Loucy (cell line): ENCODE measurements at regions not wholly inside any gene's neighbourhood (a gene's known extent, or its start where the extent isn't known, plus 50 kb on each side); places are given as distances from the start of the nearest gene placed in this dataset.

Experiments used
- H2AFZ ChIP-seq: fragments of 200-600 bp; sonication (generic); 2 replicates; pipeline ENCODE4 v1.6.0; 2016; ENCODE audit warnings: antibody characterized with exemption, mild to moderate bottlenecking, low read length, moderate library complexity
- H3F3A ChIP-seq: fragments of 200-600 bp; 2 replicates; pipeline ENCODE4 v1.6.0; 2016; ENCODE audit warnings: antibody characterized with exemption, low read depth, mild to moderate bottlenecking
- H3K27me3 ChIP-seq: fragments of 200-600 bp; sonication (generic); 2 replicates; pipeline ENCODE4 v1.6.1; 2014; ENCODE audit warnings: low read length, mild to moderate bottlenecking; ENCODE audit not compliant: insufficient read depth, poor library complexity, severe bottlenecking
- H3K36me3 ChIP-seq: fragments of 200-600 bp; sonication (generic); 2 replicates; pipeline ENCODE4 v1.6.1; 2016; ENCODE audit warnings: low read length; ENCODE audit not compliant: insufficient read depth
- H3K4me1 ChIP-seq: fragments of 200-600 bp; sonication (generic); 2 replicates; pipeline ENCODE4 v1.5.1; 2014; ENCODE audit warnings: low read length, mild to moderate bottlenecking; ENCODE audit not compliant: insufficient read depth, poor library complexity, severe bottlenecking
- H3K4me2 ChIP-seq: fragments of 200-600 bp; sonication (generic); 2 replicates; pipeline ENCODE4 v1.6.0; 2014; ENCODE audit warnings: antibody characterized with exemption, low read length, low read depth, mild to moderate bottlenecking; ENCODE audit not compliant: poor library complexity, severe bottlenecking
- H3K4me3 ChIP-seq: fragments of 200-600 bp; sonication (generic); 2 replicates; pipeline ENCODE4 v1.5.1; 2014; ENCODE audit warnings: low read length, mild to moderate bottlenecking, mixed read lengths; ENCODE audit not compliant: poor library complexity, severe bottlenecking
- H3K79me2 ChIP-seq: fragments of 200-600 bp; sonication (generic); 2 replicates; pipeline ENCODE4 v1.6.1; 2014; ENCODE audit warnings: low read length; ENCODE audit not compliant: insufficient read depth
- H3K9ac ChIP-seq: fragments of 200-600 bp; sonication (generic); 2 replicates; pipeline ENCODE4 v1.6.0; 2014; ENCODE audit warnings: mild to moderate bottlenecking, low read depth, low read length, moderate library complexity; ENCODE audit not compliant: poor library complexity, severe bottlenecking
- H3K9me2 ChIP-seq: fragments of 200-600 bp; sonication (generic); replicated peaks from 2 replicates; pipeline ENCODE4 v1.6.1; 2016; ENCODE audit warnings: low read depth, low read length, mixed read lengths
- H3K9me3 ChIP-seq: fragments of 200-600 bp; sonication (generic); 2 replicates; pipeline ENCODE4 v1.6.1; 2014; ENCODE audit warnings: mild to moderate bottlenecking, antibody characterized with exemption, low read length, low read depth; ENCODE audit not compliant: insufficient read depth
- H4K20me1 ChIP-seq: fragments of 200-600 bp; sonication (generic); 2 replicates; pipeline ENCODE4 v1.6.0; 2014; ENCODE audit warnings: antibody characterized with exemption, low read length, mild to moderate bottlenecking; ENCODE audit not compliant: insufficient read depth, poor library complexity, severe bottlenecking
- CTCF ChIP-seq: fragments of 200-600 bp; sonication (generic); conservative IDR thresholded peaks from 2 replicates; pipeline ENCODE4 v1.5.1; 2014; ENCODE audit warnings: mild to moderate bottlenecking, antibody characterized with exemption, low read length
- EZH2phosphoT487 ChIP-seq: fragments of 200-600 bp; IDR thresholded peaks from 2 replicates; pipeline ENCODE4 v1.6.1; 2018; ENCODE audit warnings: antibody characterized with exemption, mild to moderate bottlenecking, moderate library complexity, borderline replicate concordance

DNA sequence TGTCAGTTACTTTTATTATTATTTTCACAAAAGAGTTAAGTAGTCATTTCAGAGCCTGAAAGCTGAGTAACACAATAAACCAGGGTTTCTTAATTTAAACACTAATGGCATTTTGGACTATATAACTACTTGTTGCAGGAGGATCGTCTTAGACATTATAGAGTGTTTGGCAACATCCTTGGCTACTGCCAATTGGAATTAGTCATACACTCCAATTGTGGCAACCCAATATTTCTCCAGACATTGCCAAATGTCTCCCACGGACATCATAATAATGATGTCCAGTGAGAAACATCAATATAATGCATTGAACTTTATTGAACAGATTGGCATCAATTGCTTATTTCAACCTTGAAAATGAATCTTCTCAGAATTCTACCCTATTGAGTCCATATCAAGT lies 441.9 kb upstream of the ADGRL4 start:
- no peaks in the 10 kb centered on the region for H3K4me1 ChIP-seq
- no peak overlapping the region for H3K4me2 ChIP-seq
- H3K9me3 ChIP-seq: no peaks in the 10 kb centered on the region
- H2AFZ ChIP-seq: no peak overlapping the region
- no peaks in the 10 kb centered on the region for H3K36me3 ChIP-seq
- no peak for TF ChIP-seq EZH2phosphoT487
- TF ChIP-seq CTCF: no peak
- no peaks in the 10 kb centered on the region for H3K27me3 ChIP-seq
- no peaks in the 10 kb centered on the region for H3K79me2 ChIP-seq
- no peaks in the 10 kb centered on the region for H4K20me1 ChIP-seq
- no peaks in the 10 kb centered on the region for H3F3A ChIP-seq
- no peak overlapping the region for H3K9ac ChIP-seq
- no peaks in the 10 kb centered on the region for H3K9me2 ChIP-seq
- H3K4me3 ChIP-seq: no peak overlapping the region

- Histone ChIP-seq H4K20me1 (no peaks in the 10 kb centered on the region), H3K4me3 (no peak overlapping the region), H3K9me3 (no peaks in the 10 kb centered on the region), H3K36me3 (no peaks in the 10 kb centered on the region), H3K9ac (no peak overlapping the region), H3K79me2 (no peaks in the 10 kb centered on the region), H2AFZ (no peak overlapping the region), H3K27me3 (no peaks in the 10 kb centered on the region), H3K9me2 (no peaks in the 10 kb centered on the region), H3F3A (no peaks in the 10 kb centered on the region), H3K4me2 (no peak overlapping the region), H3K4me1 (no peaks in the 10 kb centered on the region)
- TF ChIP-seq EZH2phosphoT487: no peak
- no peak for TF ChIP-seq CTCF
These were observed 434.7 kb upstream of the ADGRL4 start for GRCh38 chr1:79441238-79441637.

DNA sequence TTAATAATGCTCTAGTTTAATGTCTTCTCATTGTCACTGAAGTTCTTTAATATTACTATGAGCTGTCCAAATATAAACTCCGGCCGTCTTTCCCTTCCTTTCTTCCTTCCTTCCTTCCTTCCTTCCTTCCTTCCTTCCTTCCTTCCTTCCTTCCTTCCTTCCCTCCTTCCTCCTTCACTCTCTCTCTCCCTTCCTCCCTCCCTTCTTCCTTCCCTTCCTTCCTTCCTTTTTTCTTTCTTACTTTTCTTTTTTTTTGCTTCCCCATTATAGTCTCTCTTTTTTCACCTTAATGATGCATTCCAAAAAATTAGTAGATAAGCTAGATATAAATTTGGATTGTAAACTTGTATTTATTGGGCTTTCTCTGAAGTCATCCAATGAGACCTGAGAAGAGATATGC lies 431.0 kb upstream of the ADGRL4 start:
- TF ChIP-seq CTCF: no peak
- no peak for TF ChIP-seq EZH2phosphoT487
- no peaks in the 10 kb centered on the region for H3K9me3 ChIP-seq
- H3K36me3 ChIP-seq: no peaks in the 10 kb centered on the region
- no peaks in the 10 kb centered on the region for H3K9me2 ChIP-seq
- H3K79me2 ChIP-seq: no peaks in the 10 kb centered on the region
- H2AFZ ChIP-seq: no peak overlapping the region
- H3K27me3 ChIP-seq: no peaks in the 10 kb centered on the region
- H3K4me3 ChIP-seq: no peak overlapping the region
- H3K4me2 ChIP-seq: no peak overlapping the region
- H3K4me1 ChIP-seq: no peaks in the 10 kb centered on the region
- no peaks in the 10 kb centered on the region for H4K20me1 ChIP-seq
- H3K9ac ChIP-seq: no peak overlapping the region
- H3F3A ChIP-seq: no peaks in the 10 kb centered on the region
